NCI-H2029 treated with DMSO at 0.1 percent for 48 hours (cell line): ENCODE measurements at regions not wholly inside any gene's neighbourhood (a gene's known extent, or its start where the extent isn't known, plus 50 kb on each side); places are given as distances from the start of the nearest gene placed in this dataset.
A peak's percentile ranks its signal among the peaks of the same experiment; 100 is the strongest.
"Not testable (repeated sequence)": the region's sequence is repeated elsewhere in the genome, so short reads cannot be mapped to it uniquely, and the experiment has no call there.

ENCODE experiments used
- DNase-seq: peaks from one replicate; lab custom pipeline; 2025; lab: John Stamatoyannopoulos, UW

DNA sequence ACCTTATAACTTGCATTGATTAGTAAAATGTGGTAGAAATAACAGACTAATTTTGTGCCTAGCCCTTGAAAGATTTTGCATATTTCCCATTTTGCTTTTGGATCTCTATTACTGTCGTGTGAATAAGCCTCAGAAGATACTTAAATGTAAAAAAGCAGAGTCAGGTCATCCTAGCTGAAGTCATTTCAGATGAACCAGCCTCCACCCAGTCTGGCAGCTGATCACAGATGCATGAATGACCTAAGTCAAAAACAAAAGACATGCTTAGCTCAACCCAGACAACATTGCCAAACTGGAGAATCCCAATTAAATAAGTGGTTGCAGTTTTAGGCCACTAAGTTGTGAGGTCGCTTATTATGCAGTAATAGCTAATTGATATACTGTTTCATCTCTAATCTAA, 349.9 kb downstream of the C12orf50 start:
- no peak for DNase-seq

DNA sequence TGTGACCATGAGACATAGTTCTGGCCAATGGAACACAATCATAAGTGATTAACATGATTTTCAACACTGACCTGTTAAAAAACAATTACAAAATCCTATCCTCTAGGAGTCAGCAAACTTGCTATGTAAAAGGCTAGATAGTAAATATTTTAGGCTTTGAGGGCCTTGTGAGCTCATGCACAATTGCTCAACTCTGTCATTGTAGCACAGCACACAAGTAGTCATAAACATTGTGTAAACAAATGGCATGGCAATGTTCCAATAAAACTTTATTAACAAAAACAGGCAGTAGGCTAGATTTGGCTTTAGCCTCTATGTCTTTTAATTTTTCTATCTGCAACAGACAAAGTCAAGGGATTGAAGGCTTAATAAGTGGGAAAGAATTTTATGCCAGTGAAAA, 350.7 kb downstream of the C12orf50 start:
- DNase-seq = no peak

DNA sequence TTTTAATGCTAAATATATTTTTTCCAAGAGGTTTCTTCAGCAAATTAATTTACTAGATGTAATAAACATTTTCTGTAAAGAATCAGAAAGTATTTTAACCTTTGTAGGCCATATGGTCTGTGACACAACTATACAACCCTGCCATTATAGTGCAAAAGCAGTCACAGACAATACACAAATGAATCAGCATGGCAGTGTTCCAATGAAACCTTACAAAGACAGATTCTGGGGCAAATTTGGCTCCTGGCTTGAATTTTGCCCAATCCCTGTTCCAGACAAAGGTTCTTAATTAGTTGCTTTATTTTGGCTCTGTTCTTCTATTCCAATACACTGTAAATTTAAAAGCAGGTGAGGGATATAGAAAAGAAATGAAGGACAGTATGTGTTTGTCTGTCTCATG, 352.5 kb downstream of the C12orf50 start:
- DNase-seq = no peak

DNA sequence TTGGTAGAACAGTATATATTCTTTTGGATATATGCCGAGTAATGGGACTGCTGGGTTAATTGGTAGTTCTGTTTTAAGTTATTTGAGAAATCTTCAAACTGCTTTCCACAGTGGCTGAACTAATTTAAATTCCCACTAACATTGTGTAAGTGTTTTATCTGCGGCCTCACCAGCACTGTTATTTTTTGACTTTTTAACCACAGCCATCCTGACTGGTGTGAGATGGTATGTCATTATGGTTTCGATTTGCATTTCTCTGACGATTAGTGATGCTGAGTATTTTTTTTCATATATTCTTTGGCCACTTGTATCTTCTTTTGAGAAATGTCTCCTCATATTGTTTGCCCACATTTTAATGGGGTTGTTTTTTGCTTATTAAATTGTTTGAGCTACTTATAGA, 357.4 kb downstream of the C12orf50 start:
- DNase-seq = no peak

DNA sequence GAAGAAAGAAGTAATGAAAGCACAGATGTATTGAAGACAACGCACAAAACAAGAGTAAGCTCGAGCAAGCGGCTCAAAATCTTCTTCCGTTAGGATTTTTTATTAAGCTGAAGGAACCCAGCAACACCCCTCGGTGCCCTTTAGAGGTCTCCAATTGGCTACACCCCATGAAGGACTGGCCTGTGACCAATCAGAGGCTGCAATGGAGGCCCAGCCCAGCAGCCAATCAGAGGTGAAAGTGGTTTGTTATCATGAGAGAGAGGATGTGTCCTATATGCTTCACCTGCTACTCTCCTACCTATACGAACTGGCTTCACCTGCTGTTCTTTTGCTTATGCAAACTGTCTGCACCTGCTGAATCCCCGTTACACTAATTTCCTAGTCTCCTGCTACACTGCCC, 358.8 kb downstream of the C12orf50 start:
- DNase-seq = no peak

DNA sequence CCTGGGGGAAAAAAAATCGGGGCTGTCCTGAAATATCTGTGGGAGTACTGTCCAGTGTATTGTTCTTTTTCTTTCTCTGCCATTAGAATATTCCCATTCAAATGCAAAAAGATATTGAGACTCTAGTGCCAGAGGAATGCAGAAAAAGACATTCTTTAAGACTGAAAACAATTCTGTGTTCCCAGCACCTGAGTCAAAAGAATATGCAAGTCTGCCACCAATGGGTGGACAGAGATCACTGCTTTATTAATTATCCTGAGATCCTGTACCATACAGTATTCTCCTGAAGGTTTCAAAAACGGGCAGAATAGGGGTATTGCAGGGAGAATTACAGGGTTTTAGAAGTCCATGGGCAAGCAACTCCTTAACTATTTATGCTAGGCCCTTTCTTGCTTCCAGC, 361.8 kb downstream of the C12orf50 start:
- no peak for DNase-seq

DNA sequence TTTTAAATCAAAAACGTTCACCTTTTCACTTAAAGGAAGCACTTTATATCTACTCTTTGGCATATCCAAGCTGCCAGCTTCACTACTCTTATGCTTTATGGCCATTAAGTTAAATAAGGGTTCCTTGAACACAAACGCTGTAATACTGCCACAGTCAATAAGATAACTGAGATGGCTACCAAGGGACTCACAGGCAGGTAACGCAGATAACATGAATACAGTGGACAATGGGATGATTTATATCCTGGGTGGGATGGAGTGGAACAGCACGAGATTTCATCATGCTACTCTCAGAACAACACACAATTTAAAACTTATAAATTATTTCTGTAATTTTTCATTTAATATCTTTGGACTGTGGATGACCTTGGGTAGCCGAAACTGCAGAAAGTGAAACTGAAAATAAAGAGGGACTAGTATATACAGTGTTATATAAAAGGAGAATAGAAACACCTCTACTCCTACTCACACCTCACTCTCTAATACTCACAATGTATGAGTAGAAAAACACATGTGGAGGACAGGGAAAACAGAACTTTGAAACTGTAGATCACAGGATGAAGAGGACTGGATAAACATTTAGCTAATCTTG, 367.3 kb downstream of the C12orf50 start:
- DNase-seq = peak; percentile 54

DNA sequence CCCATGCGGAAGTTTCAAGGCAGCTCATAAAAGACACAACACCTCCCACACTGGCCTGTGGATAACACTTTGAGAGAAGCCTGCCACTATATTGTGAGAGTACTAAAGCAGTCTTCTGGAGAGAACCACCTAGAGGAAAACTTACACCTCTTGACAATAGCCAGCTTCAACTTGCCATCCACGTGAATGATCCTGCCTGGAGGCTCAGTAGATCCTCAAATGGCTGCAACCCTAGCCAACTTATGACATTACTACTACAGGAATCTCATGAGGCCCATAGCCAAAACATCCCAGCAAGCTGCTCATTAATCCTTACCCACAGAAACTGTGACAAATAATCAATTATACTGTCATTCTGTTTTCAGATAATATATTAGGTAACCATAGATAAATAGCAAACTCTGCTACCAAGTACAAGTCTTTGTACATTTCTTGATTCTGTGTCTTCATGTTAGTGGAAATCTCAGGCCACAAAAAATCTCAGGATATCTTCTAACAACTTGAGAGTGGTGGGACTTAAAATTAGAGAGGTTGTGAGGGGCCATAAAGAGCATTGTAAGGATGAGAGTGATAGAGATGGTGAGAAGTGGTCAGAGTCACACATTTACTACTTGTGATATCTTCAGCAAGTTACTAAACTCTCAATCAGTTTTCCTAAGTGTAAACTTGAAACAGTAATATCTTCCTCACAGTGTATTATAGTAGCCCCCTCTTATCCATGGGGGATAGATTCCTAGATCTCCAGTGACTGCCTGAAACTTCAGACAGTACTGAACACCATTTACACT, 368.0 kb downstream of the C12orf50 start:
- no peak for DNase-seq

DNA sequence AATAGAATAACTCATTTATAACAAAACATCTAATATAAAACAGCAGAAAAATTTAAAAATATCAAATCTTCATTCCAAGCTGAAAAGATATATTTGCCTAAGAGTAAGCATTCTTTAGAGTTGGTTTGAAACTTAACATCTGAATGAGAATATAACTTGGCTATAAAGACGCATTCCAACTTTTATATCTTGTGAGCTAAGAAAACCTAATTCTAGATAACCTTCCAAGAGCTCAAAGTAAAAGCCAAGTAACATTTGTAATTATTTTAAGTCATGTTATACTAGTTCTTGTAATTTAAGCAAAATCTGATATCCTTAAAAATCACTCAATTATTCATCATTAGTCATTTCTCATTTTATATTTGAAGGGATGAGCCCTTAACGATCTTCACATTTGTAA, 368.9 kb downstream of the C12orf50 start:
- DNase-seq = no peak

DNA sequence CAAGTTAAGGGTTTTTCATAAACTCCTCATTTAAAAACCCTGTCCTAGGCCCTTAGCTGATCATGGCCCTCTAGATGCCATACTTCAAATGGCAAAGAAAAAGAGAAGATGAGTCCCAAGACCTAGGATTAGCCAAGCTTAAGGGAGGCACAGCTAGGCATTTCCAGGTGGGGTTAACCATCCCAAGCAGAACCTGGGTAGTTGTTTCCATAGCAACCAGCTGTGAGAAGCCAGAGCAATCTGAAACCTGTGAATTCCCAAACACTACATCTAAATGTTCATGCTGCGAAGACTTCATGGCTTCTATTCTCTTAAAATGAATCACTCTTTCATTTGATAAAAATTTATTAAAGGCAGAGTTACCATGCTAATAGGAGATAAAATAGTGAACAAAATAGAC, 372.9 kb downstream of the C12orf50 start:
- DNase-seq = no peak

DNA sequence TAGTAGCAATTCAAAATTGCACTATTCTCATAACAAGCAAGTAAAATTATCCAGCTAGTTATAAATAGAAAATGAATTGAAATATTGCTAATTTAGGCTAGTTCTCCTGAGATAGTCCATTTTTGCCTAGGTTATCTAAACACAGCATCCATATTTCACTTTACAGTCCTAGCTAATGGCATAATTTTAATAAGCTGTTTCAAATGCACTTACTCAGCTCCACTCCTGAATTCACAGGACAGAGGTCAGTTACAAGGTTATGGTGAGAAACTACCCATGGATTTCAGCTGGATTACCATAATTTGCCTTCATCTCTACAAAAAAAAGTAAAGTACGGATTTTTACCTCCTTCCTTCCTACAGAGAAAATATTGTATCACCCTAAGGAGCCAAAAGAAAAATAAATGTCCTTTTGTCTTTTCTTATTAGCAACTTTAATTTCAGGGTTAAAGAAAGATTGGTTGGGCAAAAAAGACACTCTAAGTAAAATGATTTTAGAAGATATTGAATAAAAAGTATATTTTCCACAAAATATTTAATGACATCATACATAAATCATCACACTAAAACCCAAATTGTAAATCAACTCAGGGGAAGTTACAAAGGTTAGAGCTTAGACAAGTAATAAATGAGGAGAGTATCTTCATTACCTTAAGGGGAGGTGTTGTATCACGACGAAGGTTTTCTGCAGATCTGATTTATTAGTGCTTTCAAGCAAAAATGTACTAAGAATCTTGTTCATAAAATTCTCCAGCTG, 377.4 kb downstream of the C12orf50 start:
- DNase-seq = no peak

DNA sequence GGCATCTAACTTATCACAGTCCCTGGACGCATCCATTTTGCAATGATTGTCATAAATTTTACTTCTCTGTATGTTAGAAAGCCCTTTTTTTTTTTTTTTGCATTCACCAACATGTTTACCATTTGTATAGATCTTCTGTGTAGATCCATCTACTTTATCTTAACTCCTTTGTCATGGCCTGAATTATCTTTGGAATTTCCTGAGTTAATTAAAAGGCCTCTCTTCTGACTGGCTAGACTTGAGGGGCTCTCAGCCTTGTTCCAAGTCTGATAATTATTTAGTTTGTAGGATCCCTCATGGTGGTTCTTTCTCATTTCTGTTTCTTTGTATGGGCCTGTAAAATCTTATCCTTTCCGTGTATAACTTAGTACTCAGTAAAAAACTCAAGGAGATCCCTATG, 387.0 kb downstream of the C12orf50 start:
- DNase-seq = no peak

DNA sequence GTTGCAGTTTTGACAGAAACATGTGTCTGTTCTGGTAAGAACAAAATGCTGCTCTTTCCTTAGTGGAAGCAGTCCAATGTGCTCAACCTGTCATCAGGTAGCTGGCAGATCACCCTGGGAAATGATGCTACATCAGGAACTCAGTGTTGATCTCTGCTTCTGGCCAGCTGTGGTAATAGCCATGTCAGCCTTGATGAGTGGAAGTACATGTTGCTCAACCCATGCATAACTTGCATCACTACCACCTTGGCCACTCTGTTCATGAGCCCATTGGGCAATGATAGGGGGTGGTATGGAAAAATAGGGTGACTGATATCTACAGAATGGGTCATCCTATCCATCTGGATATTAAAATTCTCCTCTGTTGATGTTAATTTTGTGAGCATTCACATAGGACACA, 411.0 kb downstream of the C12orf50 start:
- DNase-seq = no peak

DNA sequence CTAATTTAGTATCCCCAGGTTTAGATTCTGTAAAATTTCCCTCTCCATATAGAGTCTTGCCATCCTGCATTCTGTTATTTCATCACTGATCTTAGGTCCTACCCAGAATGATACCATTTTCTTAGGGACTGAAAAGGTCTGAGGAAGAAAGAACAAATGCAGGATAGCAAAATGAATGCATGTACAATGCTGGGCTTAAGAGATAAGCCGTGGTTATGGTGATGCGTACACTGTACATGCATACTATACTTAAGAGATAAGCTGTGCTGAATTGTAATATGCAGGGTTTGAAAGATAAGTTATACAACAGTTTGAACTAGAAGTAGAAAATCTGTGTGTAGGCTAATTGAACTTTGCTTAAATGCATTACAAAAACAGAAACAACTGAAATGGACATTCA, 416.2 kb downstream of the C12orf50 start:
- no peak for DNase-seq

DNA sequence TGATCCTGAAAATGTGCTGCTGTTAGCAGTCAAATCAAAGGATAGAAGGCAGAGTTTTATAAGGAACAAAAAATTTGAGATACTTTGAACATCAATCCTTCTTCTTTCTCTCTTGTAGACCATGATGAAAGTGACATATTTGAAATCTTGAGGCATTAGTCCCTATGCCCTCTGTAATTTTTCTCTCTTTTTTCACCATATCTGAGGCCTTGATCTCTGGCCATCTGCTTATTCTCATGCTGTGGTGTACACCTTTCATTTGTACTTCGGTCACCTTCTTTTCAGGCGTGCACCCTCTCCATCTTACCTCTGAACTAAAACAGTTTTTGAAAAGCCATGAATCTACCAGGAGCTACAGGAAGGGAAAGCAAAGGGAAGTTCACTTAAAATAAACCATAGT, 420.9 kb downstream of the C12orf50 start:
- no peak for DNase-seq

DNA sequence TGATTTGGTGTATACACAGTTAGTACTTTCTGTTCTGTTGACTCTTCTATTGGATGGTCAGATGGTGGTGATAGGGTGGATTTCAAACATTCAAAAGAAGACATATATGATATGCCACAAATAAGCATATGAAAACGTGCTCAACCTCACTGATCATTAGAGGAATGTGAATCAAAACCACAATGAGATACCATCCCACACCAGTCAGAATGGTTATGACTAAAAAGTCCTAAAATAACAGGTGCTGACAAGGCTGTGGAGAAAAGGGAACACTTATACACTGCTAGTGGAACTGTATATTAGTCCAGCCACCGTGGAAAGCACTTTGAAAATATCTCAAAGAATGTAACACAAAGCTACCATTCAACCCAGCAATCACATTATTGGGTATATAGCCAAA, 425.5 kb downstream of the C12orf50 start:
- DNase-seq = no peak

DNA sequence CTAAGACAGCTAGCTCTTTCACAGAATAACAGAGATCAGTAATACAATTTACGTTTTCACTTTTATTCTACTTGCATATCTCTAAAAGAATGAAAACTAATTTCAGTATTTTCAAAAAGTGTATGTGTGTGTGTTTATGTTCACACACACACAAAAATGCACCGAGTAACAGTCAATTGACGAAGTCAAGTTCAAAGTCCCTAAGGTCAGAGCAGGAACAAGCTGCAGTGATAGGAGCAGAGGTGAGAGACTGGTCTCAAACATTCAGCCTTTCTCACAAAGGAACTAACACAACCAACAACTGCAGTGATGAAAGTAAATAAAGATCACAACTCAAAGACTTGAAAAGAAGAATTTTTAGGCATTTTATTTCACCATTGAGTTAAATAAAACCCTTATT, 429.7 kb downstream of the C12orf50 start:
- no peak for DNase-seq

DNA sequence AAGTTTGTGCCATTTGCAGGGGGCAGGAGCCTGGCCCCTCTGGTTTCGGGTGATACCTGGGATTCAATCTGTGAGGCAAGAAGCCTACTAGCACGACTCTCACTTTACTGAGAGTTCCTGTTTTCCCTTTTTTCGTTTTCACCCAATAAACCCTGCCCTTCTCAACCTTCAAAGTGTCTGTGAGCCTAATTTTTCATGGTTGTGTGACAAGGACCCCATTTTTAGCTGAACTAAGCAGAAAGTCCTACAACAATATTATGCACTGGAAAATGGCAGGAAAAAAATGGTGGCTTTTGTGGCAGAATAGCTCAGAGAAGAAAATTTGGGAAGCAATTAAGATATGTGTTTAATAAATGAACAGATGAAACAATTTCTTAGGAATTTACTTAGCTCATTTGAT, 432.1 kb downstream of the C12orf50 start:
- DNase-seq = no peak

DNA sequence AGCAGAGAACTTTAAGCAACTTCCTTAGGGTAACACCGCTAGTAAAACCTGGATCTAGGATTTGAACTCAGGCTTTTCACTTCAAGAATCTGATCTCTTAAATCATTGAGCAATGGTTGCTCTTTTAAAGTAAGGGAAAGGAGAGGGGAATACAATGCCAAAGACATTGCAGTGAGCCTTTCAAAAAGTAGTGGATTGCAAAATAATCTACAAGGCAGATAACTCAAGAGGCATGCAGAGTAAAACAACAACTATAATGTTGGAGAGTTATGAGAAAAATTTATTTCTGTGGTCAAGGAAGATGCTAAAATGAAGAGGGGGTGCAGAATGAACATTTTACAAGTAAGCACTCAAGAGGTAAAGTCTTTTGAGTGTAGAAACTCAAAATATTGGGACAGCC, 432.6 kb downstream of the C12orf50 start:
- no peak for DNase-seq

DNA sequence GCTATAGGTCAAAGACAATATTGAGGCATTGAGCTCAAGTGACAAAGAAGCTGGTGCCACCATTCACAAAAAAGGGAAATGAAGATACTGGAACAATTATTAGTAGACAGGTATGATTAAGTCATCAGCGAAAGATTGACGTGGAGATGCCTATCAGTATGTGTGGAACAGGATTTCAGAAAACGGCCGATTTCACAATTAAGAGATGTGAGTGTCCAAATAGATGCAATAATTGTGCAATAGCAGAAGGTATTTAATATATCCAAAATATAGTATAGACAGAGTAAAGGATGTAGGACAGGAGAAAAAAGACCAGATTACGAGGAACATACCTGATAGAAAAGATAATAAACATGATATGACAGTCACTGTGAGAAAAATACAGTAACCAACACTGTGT, 433.1 kb downstream of the C12orf50 start:
- DNase-seq = no peak

DNA sequence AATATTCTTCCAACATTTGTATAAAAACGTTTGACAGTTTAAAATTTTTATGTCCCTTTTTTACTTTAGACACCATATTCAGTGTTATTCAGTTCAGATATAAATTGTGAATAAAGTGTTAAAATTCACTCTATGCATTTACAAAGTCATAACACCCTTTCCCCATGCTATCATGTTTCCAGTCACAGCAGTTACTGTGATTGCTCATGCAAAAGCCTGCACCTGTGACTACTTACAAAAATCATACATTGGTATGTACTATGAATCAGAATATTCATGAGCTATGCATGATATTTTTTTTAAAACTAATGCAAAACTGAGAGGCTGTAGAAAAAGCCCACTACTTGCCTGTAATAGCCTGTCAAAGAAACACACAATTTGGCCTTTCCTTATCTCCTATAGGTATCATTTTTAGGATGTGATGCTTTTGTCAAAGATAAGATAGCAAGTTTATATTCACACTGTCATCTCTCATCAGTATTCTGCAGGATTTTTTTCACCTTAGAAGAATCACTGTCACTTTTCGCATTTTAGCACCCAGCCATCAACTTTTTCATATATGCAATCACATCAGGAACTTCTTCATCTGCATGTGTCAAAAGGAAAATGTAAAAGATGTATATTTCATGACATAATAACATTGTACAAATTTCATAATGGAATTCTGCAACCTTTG, 443.2 kb downstream of the C12orf50 start:
- no peak for DNase-seq

DNA sequence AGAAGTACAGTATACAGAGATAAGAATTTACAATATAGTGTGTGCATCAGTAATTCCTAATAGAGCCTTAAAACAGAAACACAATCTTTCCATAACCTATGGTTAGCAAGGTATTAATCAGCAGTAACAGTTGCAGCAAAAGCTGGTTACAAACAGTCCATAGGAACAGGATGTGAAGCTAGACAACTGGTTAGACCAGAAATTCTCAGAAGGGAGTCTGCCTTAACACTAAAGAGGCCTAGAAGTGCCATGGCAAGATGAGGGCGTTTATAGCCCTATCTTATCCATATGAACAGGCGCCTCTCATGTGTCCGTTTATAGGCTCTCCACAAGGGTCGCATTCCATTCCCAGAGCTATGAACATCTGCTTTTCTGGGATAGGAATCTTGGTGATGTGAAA, 450.1 kb downstream of the C12orf50 start:
- DNase-seq = not testable (repeated sequence)

DNA sequence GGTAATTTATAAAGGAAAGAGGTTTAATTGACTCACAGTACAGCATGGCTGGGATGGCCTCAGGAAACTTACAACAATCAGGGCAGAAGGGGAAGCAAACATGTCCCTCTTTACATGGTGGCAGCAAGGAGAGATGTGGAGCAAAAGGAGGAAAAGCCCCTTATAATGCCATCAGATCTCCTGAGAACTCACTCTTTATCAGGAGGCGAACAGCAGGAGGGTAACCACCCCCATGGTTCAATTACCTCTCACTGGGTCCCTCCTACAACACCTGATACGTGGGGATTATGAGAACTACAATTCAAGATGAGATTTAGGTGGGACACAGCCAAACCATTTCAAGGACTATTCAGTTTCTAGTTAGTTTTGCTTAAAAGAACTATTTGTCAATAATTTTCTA, 453.3 kb downstream of the C12orf50 start:
- DNase-seq = no peak
